ENCODE measurements at regions not wholly inside any gene's neighbourhood (a gene's known extent, or its start where the extent isn't known, plus 50 kb on each side); places are given as distances from the start of the nearest gene placed in this dataset.

DNA sequence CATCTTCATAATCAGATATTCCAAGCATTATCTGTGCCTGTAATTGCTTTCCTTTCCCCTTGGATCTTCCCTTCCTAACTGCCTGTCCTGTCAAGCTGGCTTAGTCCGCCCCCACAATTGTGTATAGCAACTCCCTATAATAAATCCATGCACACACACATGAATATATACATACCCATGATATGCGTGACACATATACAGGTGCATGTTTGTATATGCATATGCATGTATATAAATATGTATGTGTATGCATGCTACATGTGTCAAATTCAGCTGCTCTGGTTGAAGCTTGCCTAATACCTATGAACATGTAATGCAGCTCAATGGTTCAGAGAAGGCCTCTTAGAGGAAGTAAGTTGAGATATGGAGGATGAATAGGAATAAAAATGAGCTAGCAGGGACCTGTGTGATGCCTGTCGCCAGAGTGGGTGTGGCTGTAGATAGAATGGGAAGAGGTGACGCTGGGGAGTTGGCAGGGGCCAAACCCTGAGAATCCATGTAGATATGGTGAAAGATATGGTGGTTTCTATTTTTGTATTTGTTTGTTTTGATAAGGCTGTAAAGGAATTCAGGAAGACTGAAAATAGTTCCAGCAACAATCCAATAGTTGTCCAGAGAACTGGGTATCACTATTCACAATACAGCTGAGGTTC is 595.0 kb upstream of the BOD1L1 start:
- H3K27ac Mint-ChIP-seq (ENCODE audit: unreplicated experiment), result no peak overlapping the region
- no peaks in the 10 kb centered on the region for H3K4me1 Mint-ChIP-seq (ENCODE audit: unreplicated experiment)
- no peaks in the 10 kb centered on the region for H3K27me3 Mint-ChIP-seq (ENCODE audit: unreplicated experiment)
- H3K36me3 Mint-ChIP-seq (ENCODE audit: low read depth, unreplicated experiment), result no peaks in the 10 kb centered on the region
- no peak for DNase-seq (ENCODE audit: low spot score)
- TF ChIP-seq, protein P1, sequence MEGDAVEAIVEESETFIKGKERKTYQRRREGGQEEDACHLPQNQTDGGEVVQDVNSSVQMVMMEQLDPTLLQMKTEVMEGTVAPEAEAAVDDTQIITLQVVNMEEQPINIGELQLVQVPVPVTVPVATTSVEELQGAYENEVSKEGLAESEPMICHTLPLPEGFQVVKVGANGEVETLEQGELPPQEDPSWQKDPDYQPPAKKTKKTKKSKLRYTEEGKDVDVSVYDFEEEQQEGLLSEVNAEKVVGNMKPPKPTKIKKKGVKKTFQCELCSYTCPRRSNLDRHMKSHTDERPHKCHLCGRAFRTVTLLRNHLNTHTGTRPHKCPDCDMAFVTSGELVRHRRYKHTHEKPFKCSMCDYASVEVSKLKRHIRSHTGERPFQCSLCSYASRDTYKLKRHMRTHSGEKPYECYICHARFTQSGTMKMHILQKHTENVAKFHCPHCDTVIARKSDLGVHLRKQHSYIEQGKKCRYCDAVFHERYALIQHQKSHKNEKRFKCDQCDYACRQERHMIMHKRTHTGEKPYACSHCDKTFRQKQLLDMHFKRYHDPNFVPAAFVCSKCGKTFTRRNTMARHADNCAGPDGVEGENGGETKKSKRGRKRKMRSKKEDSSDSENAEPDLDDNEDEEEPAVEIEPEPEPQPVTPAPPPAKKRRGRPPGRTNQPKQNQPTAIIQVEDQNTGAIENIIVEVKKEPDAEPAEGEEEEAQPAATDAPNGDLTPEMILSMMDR (IDR thresholded peaks at IDR 0.05; ENCODE audit: unreplicated experiment), result no peak
- H3K4me3 Mint-ChIP-seq (ENCODE audit: unreplicated experiment), result no peak overlapping the region
- no peaks in the 10 kb centered on the region for H3K9me3 Mint-ChIP-seq (ENCODE audit: unreplicated experiment)

DNA sequence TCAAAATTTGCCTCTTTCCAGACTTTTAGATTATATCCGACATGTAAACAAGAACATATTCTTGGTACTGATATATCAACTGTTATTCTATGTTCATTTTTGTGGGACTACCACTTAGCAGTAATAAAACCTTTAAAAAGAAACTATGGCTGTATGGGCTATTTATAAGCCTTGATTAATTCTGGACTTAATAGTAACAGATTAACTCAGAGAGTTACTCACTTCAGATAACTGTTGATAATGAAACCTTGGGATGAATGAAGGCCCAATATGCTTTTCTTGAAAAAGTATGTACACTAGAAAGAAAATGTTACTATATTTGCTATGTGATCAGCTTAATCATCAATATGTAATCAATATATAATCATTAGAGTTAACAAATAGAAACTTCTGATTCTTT is 595.9 kb upstream of the BOD1L1 start:
- no peak overlapping the region for H3K27ac Mint-ChIP-seq (ENCODE audit: unreplicated experiment)
- DNase-seq (ENCODE audit: low spot score), result no peak
- H3K4me1 Mint-ChIP-seq (ENCODE audit: unreplicated experiment), result no peaks in the 10 kb centered on the region
- no peaks in the 10 kb centered on the region for H3K9me3 Mint-ChIP-seq (ENCODE audit: unreplicated experiment)
- no peaks in the 10 kb centered on the region for H3K27me3 Mint-ChIP-seq (ENCODE audit: unreplicated experiment)
- TF ChIP-seq, protein P1 (IDR thresholded peaks at IDR 0.05; ENCODE audit: unreplicated experiment), result no peak
- no peak overlapping the region for H3K4me3 Mint-ChIP-seq (ENCODE audit: unreplicated experiment)
- no peaks in the 10 kb centered on the region for H3K36me3 Mint-ChIP-seq (ENCODE audit: low read depth, unreplicated experiment)

- H3K9me3 Mint-ChIP-seq (ENCODE audit: unreplicated experiment), result no peaks in the 10 kb centered on the region
- no peak for DNase-seq (ENCODE audit: low spot score)
- no peaks in the 10 kb centered on the region for H3K36me3 Mint-ChIP-seq (ENCODE audit: low read depth, unreplicated experiment)
- H3K27me3 Mint-ChIP-seq (ENCODE audit: unreplicated experiment), result no peaks in the 10 kb centered on the region
- no peak overlapping the region for H3K4me3 Mint-ChIP-seq (ENCODE audit: unreplicated experiment)
- H3K27ac Mint-ChIP-seq (ENCODE audit: unreplicated experiment), result no peak overlapping the region
- no peaks in the 10 kb centered on the region for H3K4me1 Mint-ChIP-seq (ENCODE audit: unreplicated experiment)
- TF ChIP-seq, protein P1 (IDR thresholded peaks at IDR 0.05; ENCODE audit: unreplicated experiment), result no peak
These were observed 598.2 kb upstream of the BOD1L1 start for GRCh38 chr4:14225688-14226207.

DNA sequence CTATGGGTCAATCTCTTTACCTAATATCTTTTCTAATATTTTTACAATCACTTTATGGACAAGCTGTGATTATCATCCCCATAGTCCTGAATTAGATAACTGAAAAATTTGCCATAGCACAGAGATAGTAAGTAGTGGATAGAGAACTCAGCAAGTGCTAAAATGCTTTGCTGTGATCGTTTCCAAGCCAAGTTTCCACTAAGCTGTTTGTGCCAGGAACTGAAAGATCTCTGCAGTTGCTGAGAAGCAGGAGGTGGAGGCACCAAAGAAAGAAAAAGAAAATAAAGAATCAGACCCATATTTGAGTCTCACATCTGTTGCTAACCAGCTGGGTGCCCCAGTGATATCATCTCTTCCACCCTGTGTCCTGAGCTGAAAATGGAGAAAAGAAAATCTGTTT is 605.6 kb upstream of the BOD1L1 start:
- no peak overlapping the region for H3K27ac Mint-ChIP-seq (ENCODE audit: unreplicated experiment)
- H3K27me3 Mint-ChIP-seq (ENCODE audit: unreplicated experiment), result no peaks in the 10 kb centered on the region

DNA sequence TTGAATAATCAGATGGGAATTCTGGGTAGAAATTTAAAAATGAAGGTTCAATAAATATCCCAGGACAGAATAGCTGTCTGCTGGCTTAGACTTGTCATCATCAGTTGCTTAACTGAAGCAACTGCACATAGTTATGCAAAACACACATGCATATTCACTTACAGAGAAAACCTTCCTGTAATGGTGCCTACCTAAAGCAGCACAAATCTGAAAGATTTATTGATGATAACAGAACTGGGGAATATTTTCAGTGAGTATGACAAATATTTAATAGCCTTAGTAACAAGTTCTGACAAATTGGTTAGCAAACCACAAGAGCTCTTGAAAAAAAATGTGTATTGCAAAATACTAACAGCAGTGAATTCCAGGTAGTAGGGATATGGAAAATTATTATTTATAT is 606.8 kb upstream of the BOD1L1 start:
- no peaks in the 10 kb centered on the region for H3K36me3 Mint-ChIP-seq (ENCODE audit: low read depth, unreplicated experiment)
- TF ChIP-seq, protein P1 (IDR thresholded peaks at IDR 0.05; ENCODE audit: unreplicated experiment), result no peak
- DNase-seq (ENCODE audit: low spot score), result no peak
- H3K27me3 Mint-ChIP-seq (ENCODE audit: unreplicated experiment), result no peaks in the 10 kb centered on the region
- H3K4me1 Mint-ChIP-seq (ENCODE audit: unreplicated experiment), result no peaks in the 10 kb centered on the region
- no peak overlapping the region for H3K4me3 Mint-ChIP-seq (ENCODE audit: unreplicated experiment)
- H3K27ac Mint-ChIP-seq (ENCODE audit: unreplicated experiment), result no peak overlapping the region
- no peaks in the 10 kb centered on the region for H3K9me3 Mint-ChIP-seq (ENCODE audit: unreplicated experiment)

More for the DNA sequence above, 605.6 kb upstream of the BOD1L1 start:
- TF ChIP-seq, protein P1 (IDR thresholded peaks at IDR 0.05; ENCODE audit: unreplicated experiment), result no peak
- Mint-ChIP-seq H3K4me3 (ENCODE audit: unreplicated experiment) (no peak overlapping the region), H3K4me1 (ENCODE audit: unreplicated experiment) (no peaks in the 10 kb centered on the region), H3K9me3 (ENCODE audit: unreplicated experiment) (no peaks in the 10 kb centered on the region), H3K36me3 (ENCODE audit: low read depth, unreplicated experiment) (no peaks in the 10 kb centered on the region)
- no peak for DNase-seq (ENCODE audit: low spot score)
